Suprapubic skin (tissue), 4 donors: ENCODE measurements at regions not wholly inside any gene's neighbourhood (a gene's known extent, or its start where the extent isn't known, plus 50 kb on each side); places are given as distances from the start of the nearest gene placed in this dataset.

Experiments used
- DNase-seq, 2 donors: peaks; one replicate each; pipeline ENCODE4 v3.0.0-alpha.2; 2019; ENCODE audit warnings: low spot score in 2 of 2
- H3K27ac ChIP-seq: fragments of 200-600 bp; sonication (generic); one replicate; pipeline ENCODE4 v1.5.1; 2019
- H3K27me3 ChIP-seq: fragments of 200-600 bp; sonication (generic); one replicate; pipeline ENCODE4 v1.5.1; 2019
- H3K36me3 ChIP-seq: fragments of 200-600 bp; sonication (generic); one replicate; pipeline ENCODE4 v1.5.1; 2019
- H3K4me1 ChIP-seq: fragments of 200-600 bp; sonication (generic); one replicate; pipeline ENCODE4 v1.5.1; 2019
- H3K4me3 ChIP-seq: fragments of 200-600 bp; sonication (generic); one replicate; pipeline ENCODE4 v1.5.1; 2019; ENCODE audit warnings: mild to moderate bottlenecking
- H3K9me3 ChIP-seq: fragments of 200-600 bp; sonication (generic); one replicate; pipeline ENCODE4 v1.5.1; 2019
- EP300 ChIP-seq: sonication (generic); formaldehyde crosslinking; IDR thresholded peaks from one replicate; pipeline ENCODE4 v1.6.1; 2017; ENCODE audit warnings: antibody characterized with exemption
- POLR2A ChIP-seq, 2 donors: fragments of 450-650 bp; IDR thresholded peaks; one replicate each; pipeline ENCODE4 v1.6.1; 2017; ENCODE audit warnings: antibody characterized with exemption in 2 of 2, mild to moderate bottlenecking in 2 of 2, moderate library complexity in 2 of 2
- POLR2AphosphoS5 ChIP-seq, 3 donors: sonication (generic); formaldehyde crosslinking; IDR thresholded peaks; one replicate each; pipeline ENCODE4 v1.6.1; 2017; ENCODE audit warnings: antibody characterized with exemption in 3 of 3
- WGBS: methylation state at CpG from one replicate; pipeline ENCODE4 v1.1.5; 2018; 5-methylcytosine and 5-hydroxymethylcytosine counted together
- TF ChIP-seq, protein P1 (sequence below), 2 donors: fragments of 200-600 bp in 1 of 2; fragments of 450-650 bp in 1 of 2; sonication (generic) in 1 of 2; IDR thresholded peaks; one replicate each; pipeline ENCODE4 v1.5.1; 2016 to 2019; ENCODE audit warnings: antibody characterized with exemption in 2 of 2, mild to moderate bottlenecking in 1 of 2, moderate library complexity in 1 of 2

GRCh38 chr13:32951580-32951979 lies 64.6 kb upstream of the KL start:
- no peaks in the 10 kb centered on the region for H3K27me3 ChIP-seq
- no peaks in the 10 kb centered on the region for H3K36me3 ChIP-seq
- WGBS: 63% methylated on average over 1 of the region's 1 CpG
- no peak overlapping the region for H3K27ac ChIP-seq
- TF ChIP-seq POLR2A (IDR thresholded peaks at IDR 0.05) (no peak), EP300 (no peak), POLR2AphosphoS5 (IDR thresholded peaks at IDR 0.05) (no peak)
- TF ChIP-seq, protein P1, sequence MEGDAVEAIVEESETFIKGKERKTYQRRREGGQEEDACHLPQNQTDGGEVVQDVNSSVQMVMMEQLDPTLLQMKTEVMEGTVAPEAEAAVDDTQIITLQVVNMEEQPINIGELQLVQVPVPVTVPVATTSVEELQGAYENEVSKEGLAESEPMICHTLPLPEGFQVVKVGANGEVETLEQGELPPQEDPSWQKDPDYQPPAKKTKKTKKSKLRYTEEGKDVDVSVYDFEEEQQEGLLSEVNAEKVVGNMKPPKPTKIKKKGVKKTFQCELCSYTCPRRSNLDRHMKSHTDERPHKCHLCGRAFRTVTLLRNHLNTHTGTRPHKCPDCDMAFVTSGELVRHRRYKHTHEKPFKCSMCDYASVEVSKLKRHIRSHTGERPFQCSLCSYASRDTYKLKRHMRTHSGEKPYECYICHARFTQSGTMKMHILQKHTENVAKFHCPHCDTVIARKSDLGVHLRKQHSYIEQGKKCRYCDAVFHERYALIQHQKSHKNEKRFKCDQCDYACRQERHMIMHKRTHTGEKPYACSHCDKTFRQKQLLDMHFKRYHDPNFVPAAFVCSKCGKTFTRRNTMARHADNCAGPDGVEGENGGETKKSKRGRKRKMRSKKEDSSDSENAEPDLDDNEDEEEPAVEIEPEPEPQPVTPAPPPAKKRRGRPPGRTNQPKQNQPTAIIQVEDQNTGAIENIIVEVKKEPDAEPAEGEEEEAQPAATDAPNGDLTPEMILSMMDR (IDR thresholded peaks at IDR 0.05): no peak
- H3K4me3 ChIP-seq: no peak overlapping the region
- no peaks in the 10 kb centered on the region for H3K4me1 ChIP-seq
- H3K9me3 ChIP-seq: no peaks in the 10 kb centered on the region
- no peak for DNase-seq

GRCh38 chr13:32955881-32956594 lies 60.2 kb upstream of the KL start:
- TF ChIP-seq, protein P1 (IDR thresholded peaks at IDR 0.05): no peak
- no peak for TF ChIP-seq POLR2A (IDR thresholded peaks at IDR 0.05)
- Histone ChIP-seq H3K27ac (no peak overlapping the region), H3K36me3 (no peaks in the 10 kb centered on the region), H3K9me3 (no peaks in the 10 kb centered on the region), H3K4me3 (no peak overlapping the region), H3K4me1 (no peaks in the 10 kb centered on the region), H3K27me3 (peaks cover 2% of the 10 kb centered on the region)
- DNase-seq: no peak
- 77% methylated on average over 5 of the region's 5 CpGs for WGBS

DNA sequence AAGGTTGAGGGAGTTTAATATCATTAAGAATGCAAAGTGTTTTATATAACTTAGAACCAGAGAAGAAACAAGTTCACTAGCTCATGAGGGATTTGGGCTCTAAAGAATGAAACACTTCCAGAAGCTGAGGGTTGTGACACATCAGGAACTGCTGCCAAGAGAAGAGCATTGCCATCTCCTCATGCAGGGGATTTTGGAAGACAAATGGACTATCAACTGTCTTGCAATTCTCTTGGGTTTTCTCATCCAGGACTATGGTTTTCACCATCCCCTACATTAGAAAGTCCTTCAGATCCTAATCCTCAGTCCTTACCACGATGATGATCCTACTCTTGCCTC lies 59.7 kb upstream of the KL start:
- Histone ChIP-seq H3K27ac (no peak overlapping the region), H3K9me3 (no peaks in the 10 kb centered on the region), H3K36me3 (no peaks in the 10 kb centered on the region), H3K27me3 (peaks cover 2% of the 10 kb centered on the region), H3K4me3 (no peak overlapping the region), H3K4me1 (no peaks in the 10 kb centered on the region)
- TF ChIP-seq POLR2A (IDR thresholded peaks at IDR 0.05): no peak
- DNase-seq: no peak
- WGBS: 53% methylated on average over 1 of the region's 1 CpG

DNA sequence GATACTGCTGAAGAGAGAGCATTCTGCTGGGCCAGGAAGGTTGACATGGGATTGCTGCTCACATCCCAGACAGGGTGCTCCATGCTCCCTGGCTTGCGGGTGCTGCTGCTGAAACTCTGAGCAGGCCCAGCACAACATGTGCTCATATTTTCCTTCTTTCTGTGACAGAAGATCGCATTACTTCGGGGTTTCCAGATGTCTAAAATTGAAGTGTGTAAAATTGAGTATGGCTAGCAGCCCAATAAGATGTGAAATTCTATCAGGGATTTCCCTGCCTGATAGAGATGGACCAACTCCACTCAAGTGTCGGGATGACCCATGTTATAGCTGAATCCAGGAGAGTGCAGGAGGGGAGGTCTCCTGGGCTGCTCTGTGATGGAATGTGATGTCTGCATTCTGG lies 55.6 kb upstream of the KL start:
- Histone ChIP-seq H3K27ac (no peak overlapping the region), H3K27me3 (peaks cover 2% of the 10 kb centered on the region), H3K9me3 (no peaks in the 10 kb centered on the region), H3K4me3 (no peak overlapping the region), H3K36me3 (no peaks in the 10 kb centered on the region), H3K4me1 (no peaks in the 10 kb centered on the region)
- TF ChIP-seq POLR2A (IDR thresholded peaks at IDR 0.05) (no peak), EP300 (no peak)
- TF ChIP-seq, protein P1 (IDR thresholded peaks at IDR 0.05): no peak
- no peak for DNase-seq
- 90% methylated on average over 4 of the region's 4 CpGs for WGBS

- H3K9me3 ChIP-seq: no peaks in the 10 kb centered on the region
- H3K4me1 ChIP-seq: no peaks in the 10 kb centered on the region
- H3K27me3 ChIP-seq: peaks cover 2% of the 10 kb centered on the region
- 91% methylated on average over 1 of the region's 1 CpG for WGBS
- no peaks in the 10 kb centered on the region for H3K36me3 ChIP-seq
- no peak overlapping the region for H3K4me3 ChIP-seq
- TF ChIP-seq POLR2AphosphoS5 (IDR thresholded peaks at IDR 0.05): no peak
- no peak for TF ChIP-seq EP300
- TF ChIP-seq, protein P1 (IDR thresholded peaks at IDR 0.05): no peak
- TF ChIP-seq POLR2A (IDR thresholded peaks at IDR 0.05): no peak
- no peak overlapping the region for H3K27ac ChIP-seq
- DNase-seq: no peak
Measured at GRCh38 chr13:32961724-32962123, 54.5 kb upstream of the KL start.

- Histone ChIP-seq H3K4me1 (no peaks in the 10 kb centered on the region), H3K27ac (no peak overlapping the region), H3K9me3 (no peaks in the 10 kb centered on the region), H3K36me3 (no peaks in the 10 kb centered on the region), H3K27me3 (peaks cover 2% of the 10 kb centered on the region), H3K4me3 (no peak overlapping the region)
- TF ChIP-seq, protein P1 (IDR thresholded peaks at IDR 0.05): no peak
- TF ChIP-seq POLR2AphosphoS5 (IDR thresholded peaks at IDR 0.05) (no peak), POLR2A (IDR thresholded peaks at IDR 0.05) (no peak), EP300 (no peak)
- DNase-seq: no peak
- 71% methylated on average over 2 of the region's 2 CpGs for WGBS
Measured at GRCh38 chr13:32962342-32962741, 53.9 kb upstream of the KL start.
